ENCODE measurements at regions not wholly inside any gene's neighbourhood (a gene's known extent, or its start where the extent isn't known, plus 50 kb on each side); places are given as distances from the start of the nearest gene placed in this dataset.

- TF ChIP-seq CTCF (IDR thresholded peaks at IDR 0.05; ENCODE audit: low read depth, low read length) = no peak
- TF ChIP-seq POLR2A (IDR thresholded peaks at IDR 0.05; ENCODE audit: extremely low read depth, insufficient read length) = no peak
- no peak for TF ChIP-seq MAX (IDR thresholded peaks at IDR 0.05; ENCODE audit: low read depth, low read length)
These were observed 156.3 kb downstream of the FOXA2 start for GRCh38 chr20:22428051-22428450.

All from NB4 (cell line).